HEK293 (cell line): ENCODE measurements at regions not wholly inside any gene's neighbourhood (a gene's known extent, or its start where the extent isn't known, plus 50 kb on each side); places are given as distances from the start of the nearest gene placed in this dataset.

Experiments
- EGR2 ChIP-seq: fragments of 450-650 bp; formaldehyde crosslinking; IDR thresholded peaks from 2 replicates; pipeline ENCODE4 v1.5.1; 2016; ENCODE audit warnings: low read depth, missing biosample characterization, missing genetic modification characterization
- ZNF16 ChIP-seq: fragments of 450-650 bp; formaldehyde crosslinking; IDR thresholded peaks from 2 replicates; pipeline ENCODE4 v1.5.1; 2016; ENCODE audit warnings: low read depth, missing biosample characterization, missing genetic modification characterization
- TF ChIP-seq, protein P1 (sequence below): fragments of 450-650 bp; formaldehyde crosslinking; IDR thresholded peaks from 2 replicates; pipeline ENCODE4 v1.5.1; 2016; ENCODE audit warnings: missing biosample characterization, missing genetic modification characterization

GRCh38 chr21:27839512-27840115, 872.7 kb upstream of the ADAMTS5 start:
- TF ChIP-seq, protein P1, sequence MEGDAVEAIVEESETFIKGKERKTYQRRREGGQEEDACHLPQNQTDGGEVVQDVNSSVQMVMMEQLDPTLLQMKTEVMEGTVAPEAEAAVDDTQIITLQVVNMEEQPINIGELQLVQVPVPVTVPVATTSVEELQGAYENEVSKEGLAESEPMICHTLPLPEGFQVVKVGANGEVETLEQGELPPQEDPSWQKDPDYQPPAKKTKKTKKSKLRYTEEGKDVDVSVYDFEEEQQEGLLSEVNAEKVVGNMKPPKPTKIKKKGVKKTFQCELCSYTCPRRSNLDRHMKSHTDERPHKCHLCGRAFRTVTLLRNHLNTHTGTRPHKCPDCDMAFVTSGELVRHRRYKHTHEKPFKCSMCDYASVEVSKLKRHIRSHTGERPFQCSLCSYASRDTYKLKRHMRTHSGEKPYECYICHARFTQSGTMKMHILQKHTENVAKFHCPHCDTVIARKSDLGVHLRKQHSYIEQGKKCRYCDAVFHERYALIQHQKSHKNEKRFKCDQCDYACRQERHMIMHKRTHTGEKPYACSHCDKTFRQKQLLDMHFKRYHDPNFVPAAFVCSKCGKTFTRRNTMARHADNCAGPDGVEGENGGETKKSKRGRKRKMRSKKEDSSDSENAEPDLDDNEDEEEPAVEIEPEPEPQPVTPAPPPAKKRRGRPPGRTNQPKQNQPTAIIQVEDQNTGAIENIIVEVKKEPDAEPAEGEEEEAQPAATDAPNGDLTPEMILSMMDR (tag by site-specific recombination), result no peak
- TF ChIP-seq EGR2, result no peak
- TF ChIP-seq ZNF16, result no peak
